T-helper 2 cell treated with Interferon-gamma antibody and Interleukin-4, amounts not matched to agents 5 μg/mL and 100 μg/mL, for 36 hours (primary cell): ENCODE measurements at regions not wholly inside any gene's neighbourhood (a gene's known extent, or its start where the extent isn't known, plus 50 kb on each side); places are given as distances from the start of the nearest gene placed in this dataset.
"Not testable (repeated sequence)": the region's sequence is repeated elsewhere in the genome, so short reads cannot be mapped to it uniquely, and the experiment has no call there.

Experiments
- DNase-seq: peaks from one replicate; pipeline ENCODE4 v3.0.0; 2021; ENCODE audit warnings: low spot score
- H3K27ac Mint-ChIP-seq: one replicate; pipeline ENCODE4 v1.8.0; 2021; ENCODE audit warnings: mild to moderate bottlenecking, mixed read lengths
- H3K27me3 Mint-ChIP-seq: one replicate; pipeline ENCODE4 v1.8.0; 2021; ENCODE audit warnings: low read depth, mixed read lengths
- H3K36me3 Mint-ChIP-seq: one replicate; pipeline ENCODE4 v1.8.0; 2021; ENCODE audit warnings: low read depth, mixed read lengths
- H3K4me1 Mint-ChIP-seq: one replicate; pipeline ENCODE4 v1.8.0; 2021; ENCODE audit warnings: low read depth, mixed read lengths
- H3K4me3 Mint-ChIP-seq: one replicate; pipeline ENCODE4 v1.8.0; 2022; ENCODE audit warnings: mild to moderate bottlenecking, moderate library complexity, mixed read lengths
- H3K9me3 Mint-ChIP-seq: one replicate; pipeline ENCODE4 v1.8.0; 2021; ENCODE audit warnings: mixed read lengths

- DNase-seq, H3K4me3 Mint-ChIP-seq, H3K36me3 Mint-ChIP-seq, H3K27ac Mint-ChIP-seq, H3K4me1 Mint-ChIP-seq, H3K27me3 Mint-ChIP-seq: not testable (repeated sequence)
- peaks cover 18% of the 10 kb centered on the region for H3K9me3 Mint-ChIP-seq
These were observed 113.4 kb downstream of the XPNPEP1 start for GRCh38 chr10:109809954-109810353.

GRCh38 chr10:109801191-109801590 lies 122.1 kb downstream of the XPNPEP1 start:
- not testable (repeated sequence) for H3K27me3 Mint-ChIP-seq, H3K4me1 Mint-ChIP-seq, H3K9me3 Mint-ChIP-seq, H3K27ac Mint-ChIP-seq, H3K36me3 Mint-ChIP-seq, DNase-seq, H3K4me3 Mint-ChIP-seq

DNA sequence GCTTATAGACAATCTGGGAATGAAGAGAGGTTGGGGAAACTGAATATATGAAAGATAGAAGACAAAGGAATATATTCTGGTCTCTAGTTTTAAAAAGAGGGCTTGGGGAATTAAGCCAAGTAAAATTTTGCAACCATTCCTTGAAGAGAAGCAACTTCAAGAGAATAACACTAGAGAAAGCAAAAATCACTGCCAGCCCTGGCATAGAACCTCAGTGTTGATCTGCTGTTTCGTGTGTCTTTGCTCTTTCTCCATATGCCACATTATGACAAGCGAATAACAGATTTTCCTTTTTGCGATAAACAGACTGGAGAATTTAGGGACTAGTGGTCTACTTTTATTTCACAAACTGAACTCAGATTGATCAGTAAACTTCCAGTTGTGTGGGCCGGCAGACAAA lies 132.7 kb downstream of the XPNPEP1 start:
- Mint-ChIP-seq H3K4me3 (no peak overlapping the region), H3K4me1 (no peaks in the 10 kb centered on the region), H3K36me3 (no peaks in the 10 kb centered on the region), H3K9me3 (no peaks in the 10 kb centered on the region), H3K27ac (no peak overlapping the region), H3K27me3 (no peaks in the 10 kb centered on the region)
- no peak for DNase-seq

DNA sequence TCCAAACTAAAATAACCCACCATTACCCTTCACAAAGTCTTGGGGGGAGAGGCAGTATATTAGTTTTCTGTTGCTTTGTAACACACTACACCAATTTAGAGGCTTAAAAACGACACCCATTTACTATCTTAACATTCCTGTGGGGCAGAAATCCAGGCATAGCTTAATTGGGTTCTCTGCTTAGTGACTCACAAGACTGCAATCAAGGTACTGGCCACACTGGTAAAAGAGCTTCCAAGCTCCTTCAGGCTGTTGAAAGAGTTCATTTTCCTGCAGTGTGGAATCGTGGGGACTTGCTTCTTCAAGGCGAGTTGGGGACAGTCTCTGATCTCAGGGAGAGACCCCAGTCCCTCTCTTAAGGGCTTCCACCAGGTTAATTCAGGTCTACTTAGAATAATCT lies 139.1 kb downstream of the XPNPEP1 start:
- Mint-ChIP-seq H3K4me3 (no peak overlapping the region), H3K9me3 (no peaks in the 10 kb centered on the region), H3K27ac (no peak overlapping the region), H3K27me3 (no peaks in the 10 kb centered on the region), H3K36me3 (no peaks in the 10 kb centered on the region), H3K4me1 (no peaks in the 10 kb centered on the region)
- DNase-seq = no peak

- no peak overlapping the region for H3K4me3 Mint-ChIP-seq
- no peaks in the 10 kb centered on the region for H3K9me3 Mint-ChIP-seq
- H3K27ac Mint-ChIP-seq = no peak overlapping the region
- H3K36me3 Mint-ChIP-seq = no peaks in the 10 kb centered on the region
- DNase-seq = no peak
- no peaks in the 10 kb centered on the region for H3K27me3 Mint-ChIP-seq
- H3K4me1 Mint-ChIP-seq = no peaks in the 10 kb centered on the region
These were observed 140.0 kb downstream of the XPNPEP1 start for GRCh38 chr10:109783286-109783685.

DNA sequence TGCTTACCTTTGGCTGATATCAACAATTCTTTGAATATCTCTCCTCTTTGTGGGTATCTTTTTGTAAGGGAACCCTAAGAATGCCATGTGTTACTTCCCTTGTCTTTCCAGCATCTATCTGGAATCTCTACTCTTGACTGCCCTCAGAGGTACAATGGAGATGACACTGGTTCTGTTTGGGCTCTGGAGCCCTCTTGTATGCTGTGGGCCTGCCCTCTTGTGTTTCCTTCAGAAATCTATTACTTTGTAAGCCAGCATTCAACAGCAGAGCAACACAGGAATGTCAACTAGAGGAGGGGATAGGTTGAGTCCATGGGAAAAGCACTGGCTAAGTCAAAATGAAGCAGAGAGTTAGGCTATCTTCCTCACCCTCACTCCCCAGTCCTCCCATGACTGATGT lies 142.3 kb downstream of the XPNPEP1 start:
- Mint-ChIP-seq H3K4me3 (no peak overlapping the region), H3K36me3 (no peaks in the 10 kb centered on the region), H3K27ac (no peak overlapping the region), H3K9me3 (no peaks in the 10 kb centered on the region), H3K4me1 (no peaks in the 10 kb centered on the region), H3K27me3 (no peaks in the 10 kb centered on the region)
- no peak for DNase-seq

DNA sequence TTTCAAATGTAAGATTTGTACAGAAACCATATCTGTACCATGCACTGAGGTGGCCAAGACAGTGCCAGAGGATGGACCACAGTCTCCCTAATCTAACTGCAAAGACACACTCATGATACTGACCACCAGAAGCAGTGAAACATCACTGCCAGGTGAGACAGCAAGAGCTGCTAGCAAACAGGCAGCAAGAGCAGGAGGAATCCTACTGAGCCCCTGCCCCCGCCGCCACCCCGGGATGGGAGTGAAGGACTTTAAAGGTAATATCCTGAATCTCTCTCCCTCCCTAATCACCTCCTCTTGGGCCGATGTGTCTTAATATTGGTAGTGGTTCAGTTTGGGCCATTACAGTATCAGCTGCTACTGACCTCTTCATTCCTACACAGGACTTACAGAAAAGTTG lies 144.3 kb downstream of the XPNPEP1 start:
- Mint-ChIP-seq H3K27me3 (no peaks in the 10 kb centered on the region), H3K9me3 (no peaks in the 10 kb centered on the region), H3K4me3 (no peak overlapping the region)

DNA sequence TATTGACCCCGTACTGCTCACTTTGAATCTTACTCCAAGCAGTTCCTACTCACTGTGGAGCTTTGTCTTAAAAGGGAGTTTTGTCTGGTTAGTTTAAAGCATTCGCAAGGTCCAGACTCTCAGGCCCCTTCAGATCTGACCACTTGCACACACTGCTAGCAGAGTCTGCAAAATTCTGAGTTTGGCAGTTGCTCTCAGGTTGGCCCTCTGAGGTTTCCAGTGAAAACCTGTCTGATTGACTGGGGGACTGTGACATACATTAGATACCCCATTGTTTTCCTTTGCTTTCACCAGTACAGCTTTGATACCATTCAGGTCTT lies 149.2 kb downstream of the XPNPEP1 start:
- H3K4me3 Mint-ChIP-seq = no peak overlapping the region
- H3K27me3 Mint-ChIP-seq = no peaks in the 10 kb centered on the region
- no peaks in the 10 kb centered on the region for H3K4me1 Mint-ChIP-seq
- no peaks in the 10 kb centered on the region for H3K9me3 Mint-ChIP-seq
- no peaks in the 10 kb centered on the region for H3K36me3 Mint-ChIP-seq
- no peak overlapping the region for H3K27ac Mint-ChIP-seq
- DNase-seq = no peak

More for the DNA sequence above, 144.3 kb downstream of the XPNPEP1 start:
- no peak for DNase-seq
- no peak overlapping the region for H3K27ac Mint-ChIP-seq
- H3K36me3 Mint-ChIP-seq = no peaks in the 10 kb centered on the region
- H3K4me1 Mint-ChIP-seq = no peaks in the 10 kb centered on the region

DNA sequence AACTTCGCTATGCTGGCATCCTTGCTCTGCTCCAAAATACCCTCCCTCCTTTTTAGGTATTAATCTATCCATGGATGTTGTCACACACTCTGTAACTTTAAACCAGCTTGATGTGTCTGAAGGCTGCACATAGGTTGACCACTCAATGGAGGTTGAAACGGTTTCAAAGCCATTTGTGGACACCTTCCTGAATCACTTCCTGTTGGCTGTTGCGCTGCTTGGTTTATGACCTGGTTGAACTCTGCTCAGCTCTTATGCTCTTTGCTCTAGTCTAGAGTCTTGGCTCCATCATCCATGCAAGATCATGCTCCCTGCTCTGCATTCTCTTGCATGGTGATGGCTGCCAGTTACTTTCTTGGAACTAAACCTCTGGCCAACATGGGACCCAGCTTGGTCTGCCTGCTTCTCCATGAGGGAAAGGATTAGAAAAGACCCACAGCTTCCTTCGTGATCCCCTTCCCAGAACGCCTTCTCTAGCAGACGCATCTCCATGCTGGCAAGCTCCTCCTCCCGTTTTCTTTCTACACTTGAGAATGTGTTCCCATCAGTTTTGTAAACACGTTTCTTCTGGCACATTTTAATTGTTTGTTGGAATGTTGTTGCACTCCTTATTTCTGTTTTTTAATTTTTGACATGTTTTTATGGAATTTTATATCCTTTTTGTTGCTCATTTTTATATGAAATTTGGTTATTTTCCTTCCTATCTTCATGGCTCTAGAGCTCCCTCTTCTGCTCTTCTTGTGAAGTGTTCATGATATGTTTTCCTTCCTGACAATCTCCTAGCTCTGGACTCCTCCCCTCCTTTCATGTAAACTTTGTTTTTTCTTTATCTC lies 149.8 kb downstream of the XPNPEP1 start:
- Mint-ChIP-seq H3K4me1 (no peaks in the 10 kb centered on the region), H3K4me3 (no peak overlapping the region), H3K27ac (no peak overlapping the region), H3K27me3 (no peaks in the 10 kb centered on the region), H3K9me3 (no peaks in the 10 kb centered on the region), H3K36me3 (no peaks in the 10 kb centered on the region)
- no peak for DNase-seq

- Mint-ChIP-seq H3K4me3 (no peak overlapping the region), H3K4me1 (no peaks in the 10 kb centered on the region), H3K27me3 (no peaks in the 10 kb centered on the region), H3K9me3 (no peaks in the 10 kb centered on the region), H3K36me3 (no peaks in the 10 kb centered on the region), H3K27ac (no peak overlapping the region)
- no peak for DNase-seq
These were observed 152.6 kb downstream of the XPNPEP1 start for GRCh38 chr10:109770663-109771062.

DNA sequence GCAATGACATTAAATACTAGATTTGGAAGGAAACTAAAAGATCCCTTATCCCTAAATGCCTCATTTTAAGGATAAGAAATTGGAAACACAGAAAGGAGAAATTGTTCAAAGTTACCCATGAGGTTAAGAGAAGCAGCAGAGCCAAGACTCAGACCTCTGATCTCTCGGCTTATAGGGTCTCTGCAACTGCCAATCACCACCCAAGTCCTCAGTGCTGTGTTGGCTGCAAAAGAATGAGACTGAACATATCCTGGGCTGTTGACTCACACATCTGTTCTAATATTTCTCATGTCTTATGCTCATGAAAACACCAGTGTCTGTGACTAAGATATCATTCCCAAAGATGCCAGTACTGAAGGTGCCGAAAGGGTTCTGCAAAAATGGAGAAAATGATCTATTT lies 153.3 kb downstream of the XPNPEP1 start:
- H3K36me3 Mint-ChIP-seq = no peaks in the 10 kb centered on the region
- no peak overlapping the region for H3K4me3 Mint-ChIP-seq
- H3K9me3 Mint-ChIP-seq = no peaks in the 10 kb centered on the region
- no peaks in the 10 kb centered on the region for H3K4me1 Mint-ChIP-seq
- no peak for DNase-seq
- H3K27ac Mint-ChIP-seq = no peak overlapping the region
- H3K27me3 Mint-ChIP-seq = no peaks in the 10 kb centered on the region

GRCh38 chr10:109765838-109766237 lies 157.5 kb downstream of the XPNPEP1 start:
- Mint-ChIP-seq H3K9me3 (no peaks in the 10 kb centered on the region), H3K27ac (no peak overlapping the region), H3K36me3 (no peaks in the 10 kb centered on the region), H3K27me3 (no peaks in the 10 kb centered on the region), H3K4me1 (no peaks in the 10 kb centered on the region), H3K4me3 (no peak overlapping the region)
- DNase-seq = no peak

GRCh38 chr10:109762555-109762954 lies 160.8 kb downstream of the XPNPEP1 start:
- no peak overlapping the region for H3K4me3 Mint-ChIP-seq

DNA sequence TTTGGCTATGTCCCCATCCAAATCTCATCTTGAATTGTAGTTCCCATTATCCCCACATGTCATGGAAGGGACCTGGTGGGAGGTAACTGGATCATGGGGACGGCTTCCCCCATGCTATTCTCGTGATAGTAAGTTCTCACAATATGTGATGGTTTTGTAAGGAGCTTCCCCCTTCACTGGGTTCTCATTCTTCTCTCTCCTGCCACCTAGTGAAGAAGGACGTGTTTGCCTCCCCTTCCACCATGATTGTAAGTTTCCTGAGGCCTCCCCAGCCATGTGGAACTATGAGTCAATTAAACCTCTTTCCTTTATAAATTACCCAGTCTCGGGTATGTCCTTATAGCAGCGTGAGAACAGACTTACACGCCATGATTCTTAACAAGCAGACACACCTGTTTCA lies 165.6 kb downstream of the XPNPEP1 start:
- not testable (repeated sequence) for H3K4me1 Mint-ChIP-seq, H3K4me3 Mint-ChIP-seq, H3K36me3 Mint-ChIP-seq, H3K27me3 Mint-ChIP-seq, DNase-seq, H3K27ac Mint-ChIP-seq, H3K9me3 Mint-ChIP-seq

More at GRCh38 chr10:109762555-109762954, 160.8 kb downstream of the XPNPEP1 start:
- H3K27me3 Mint-ChIP-seq = no peaks in the 10 kb centered on the region
- no peak for DNase-seq
- no peaks in the 10 kb centered on the region for H3K36me3 Mint-ChIP-seq
- H3K27ac Mint-ChIP-seq = no peak overlapping the region
- no peaks in the 10 kb centered on the region for H3K9me3 Mint-ChIP-seq
- no peaks in the 10 kb centered on the region for H3K4me1 Mint-ChIP-seq

GRCh38 chr10:109746861-109747260 lies 176.4 kb downstream of the XPNPEP1 start:
- Mint-ChIP-seq H3K36me3 (no peaks in the 10 kb centered on the region), H3K4me3 (no peak overlapping the region), H3K27ac (no peak overlapping the region), H3K9me3 (no peaks in the 10 kb centered on the region), H3K27me3 (no peaks in the 10 kb centered on the region), H3K4me1 (no peaks in the 10 kb centered on the region)
- no peak for DNase-seq
